ENCODE measurements at regions not wholly inside any gene's neighbourhood (a gene's known extent, or its start where the extent isn't known, plus 50 kb on each side); places are given as distances from the start of the nearest gene placed in this dataset.

- intact Hi-C loops (cut with micrococcal nuclease): no loop called here
- CTCF ChIA-PET: interaction anchor here (0.6 to 0.7 kb wide), 2 partner anchors 86 to 1742 kb away, joined by 3 read pairs; no protein-coding TSS in a partner anchor
- H3K4me1 Mint-ChIP-seq (ENCODE audit: insufficient read depth, unreplicated experiment): peaks cover 10% of the 10 kb centered on the region
- TF ChIP-seq, protein P1, sequence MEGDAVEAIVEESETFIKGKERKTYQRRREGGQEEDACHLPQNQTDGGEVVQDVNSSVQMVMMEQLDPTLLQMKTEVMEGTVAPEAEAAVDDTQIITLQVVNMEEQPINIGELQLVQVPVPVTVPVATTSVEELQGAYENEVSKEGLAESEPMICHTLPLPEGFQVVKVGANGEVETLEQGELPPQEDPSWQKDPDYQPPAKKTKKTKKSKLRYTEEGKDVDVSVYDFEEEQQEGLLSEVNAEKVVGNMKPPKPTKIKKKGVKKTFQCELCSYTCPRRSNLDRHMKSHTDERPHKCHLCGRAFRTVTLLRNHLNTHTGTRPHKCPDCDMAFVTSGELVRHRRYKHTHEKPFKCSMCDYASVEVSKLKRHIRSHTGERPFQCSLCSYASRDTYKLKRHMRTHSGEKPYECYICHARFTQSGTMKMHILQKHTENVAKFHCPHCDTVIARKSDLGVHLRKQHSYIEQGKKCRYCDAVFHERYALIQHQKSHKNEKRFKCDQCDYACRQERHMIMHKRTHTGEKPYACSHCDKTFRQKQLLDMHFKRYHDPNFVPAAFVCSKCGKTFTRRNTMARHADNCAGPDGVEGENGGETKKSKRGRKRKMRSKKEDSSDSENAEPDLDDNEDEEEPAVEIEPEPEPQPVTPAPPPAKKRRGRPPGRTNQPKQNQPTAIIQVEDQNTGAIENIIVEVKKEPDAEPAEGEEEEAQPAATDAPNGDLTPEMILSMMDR (IDR thresholded peaks at IDR 0.05; ENCODE audit: unreplicated experiment): no peak
- POLR2A ChIA-PET: no interaction called here
- H3K27me3 Mint-ChIP-seq (ENCODE audit: insufficient read depth, unreplicated experiment): peaks cover 56% of the 10 kb centered on the region
- DNase-seq (ENCODE audit: unreplicated experiment): no peak
- no peak overlapping the region for H3K4me3 Mint-ChIP-seq (ENCODE audit: unreplicated experiment)
- H3K9me3 Mint-ChIP-seq (ENCODE audit: unreplicated experiment): peaks cover 9% of the 10 kb centered on the region
- no TSS peak for BruUV-seq (replicated peaks)
- H3K36me3 Mint-ChIP-seq (ENCODE audit: insufficient read depth, unreplicated experiment): no peaks in the 10 kb centered on the region
- H3K27ac Mint-ChIP-seq (ENCODE audit: low read depth, unreplicated experiment): no peak overlapping the region
These were observed 67.5 kb upstream of the PHF21B start for GRCh38 chr22:45077286-45077685.

- H3K27ac Mint-ChIP-seq (ENCODE audit: low read depth, unreplicated experiment): no peak overlapping the region
- H3K4me3 Mint-ChIP-seq (ENCODE audit: unreplicated experiment): no peak overlapping the region
- no peak for DNase-seq (ENCODE audit: unreplicated experiment)
- POLR2A ChIA-PET: no interaction called here
- no TSS peak for BruUV-seq (replicated peaks)
- CTCF ChIA-PET: interaction anchor here (0.7 kb wide), 1 partner anchor 1742 kb away, joined by 3 read pairs; no protein-coding TSS in a partner anchor
- TF ChIP-seq, protein P1 (IDR thresholded peaks at IDR 0.05; ENCODE audit: unreplicated experiment): no peak
- intact Hi-C loops (cut with micrococcal nuclease): no loop called here
- H3K4me1 Mint-ChIP-seq (ENCODE audit: insufficient read depth, unreplicated experiment): peaks cover 4% of the 10 kb centered on the region
- peaks cover 9% of the 10 kb centered on the region for H3K9me3 Mint-ChIP-seq (ENCODE audit: unreplicated experiment)
- H3K27me3 Mint-ChIP-seq (ENCODE audit: insufficient read depth, unreplicated experiment): peaks cover 60% of the 10 kb centered on the region
- no peaks in the 10 kb centered on the region for H3K36me3 Mint-ChIP-seq (ENCODE audit: insufficient read depth, unreplicated experiment)
These were observed 68.1 kb upstream of the PHF21B start for GRCh38 chr22:45077826-45078334.

- H3K9me3 Mint-ChIP-seq (ENCODE audit: unreplicated experiment): peaks cover 9% of the 10 kb centered on the region
- H3K4me3 Mint-ChIP-seq (ENCODE audit: unreplicated experiment): no peak overlapping the region
- no peaks in the 10 kb centered on the region for H3K4me1 Mint-ChIP-seq (ENCODE audit: insufficient read depth, unreplicated experiment)
- peaks cover 4% of the 10 kb centered on the region for H3K36me3 Mint-ChIP-seq (ENCODE audit: insufficient read depth, unreplicated experiment)
- intact Hi-C loops (cut with micrococcal nuclease): loop anchor here (5.0 kb wide), 1 partner anchor 260 kb away; no protein-coding TSS in a partner anchor
- peaks cover 42% of the 10 kb centered on the region for H3K27me3 Mint-ChIP-seq (ENCODE audit: insufficient read depth, unreplicated experiment)
- ChIA-PET POLR2A (no interaction called here), CTCF (interaction anchor here (0.7 to 4.9 kb wide), 6 partner anchors 12 to 373 kb away, joined by 3 to 37 read pairs (median 3); no protein-coding TSS in a partner anchor)
- BruUV-seq (replicated peaks): no TSS peak
- no peak overlapping the region for H3K27ac Mint-ChIP-seq (ENCODE audit: low read depth, unreplicated experiment)
- TF ChIP-seq, protein P1 (IDR thresholded peaks at IDR 0.05; ENCODE audit: unreplicated experiment): peak; percentile 40
- peak; percentile 16 for DNase-seq (ENCODE audit: unreplicated experiment)
These were observed 73.0 kb upstream of the PHF21B start for GRCh38 chr22:45082795-45083194.

DNA sequence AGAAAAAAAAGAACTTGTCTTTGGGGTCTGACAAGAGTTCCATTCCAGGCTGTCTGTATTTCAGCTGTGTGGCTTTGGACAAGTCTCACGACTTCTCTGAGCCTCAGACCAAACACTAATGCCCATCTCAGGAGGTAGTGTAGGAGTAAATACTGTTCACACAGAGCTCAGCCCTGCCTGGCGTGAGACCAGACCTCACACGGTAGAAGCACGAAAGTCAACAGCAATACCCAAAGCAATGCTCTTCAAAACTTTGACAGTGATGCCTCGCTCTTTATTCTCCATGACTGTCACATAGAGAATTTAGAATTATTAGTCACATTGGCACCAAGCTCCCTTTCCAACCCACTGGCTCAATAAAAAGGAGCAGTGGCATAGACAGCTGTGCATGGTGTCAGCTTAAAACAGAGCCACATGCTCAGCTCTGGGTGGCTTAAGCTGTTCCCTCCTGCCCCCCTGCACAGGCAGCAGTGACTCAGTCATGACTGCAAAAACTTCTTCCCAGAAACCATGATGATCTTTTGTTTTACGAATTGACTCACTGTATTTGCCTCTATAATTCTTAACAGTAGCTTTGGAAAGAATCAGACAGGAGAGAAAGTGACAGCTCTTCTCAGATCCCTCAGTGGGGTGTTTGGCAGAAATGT lies 74.0 kb upstream of the PHF21B start:
- DNase-seq (ENCODE audit: unreplicated experiment): peak; percentile 63
- no TSS peak for BruUV-seq (replicated peaks)
- H3K27me3 Mint-ChIP-seq (ENCODE audit: insufficient read depth, unreplicated experiment): peaks cover 32% of the 10 kb centered on the region
- no peak overlapping the region for H3K4me3 Mint-ChIP-seq (ENCODE audit: unreplicated experiment)
- peaks cover 9% of the 10 kb centered on the region for H3K9me3 Mint-ChIP-seq (ENCODE audit: unreplicated experiment)
- intact Hi-C loops (cut with micrococcal nuclease): loop anchor here (5.0 kb wide), 1 partner anchor 261 kb away; no protein-coding TSS in a partner anchor
- H3K27ac Mint-ChIP-seq (ENCODE audit: low read depth, unreplicated experiment): no peak overlapping the region
- H3K36me3 Mint-ChIP-seq (ENCODE audit: insufficient read depth, unreplicated experiment): peaks cover 4% of the 10 kb centered on the region
- CTCF ChIA-PET: interaction anchor here (0.5 to 4.9 kb wide), 11 partner anchors 11 to 263 kb away, joined by 3 to 37 read pairs (median 4); no protein-coding TSS in a partner anchor
- POLR2A ChIA-PET: interaction anchor here (0.7 to 0.8 kb wide), 3 partner anchors 11 to 80 kb away, joined by 3 to 4 read pairs (median 3); no protein-coding TSS in a partner anchor
- TF ChIP-seq, protein P1 (IDR thresholded peaks at IDR 0.05; ENCODE audit: unreplicated experiment): no peak
- H3K4me1 Mint-ChIP-seq (ENCODE audit: insufficient read depth, unreplicated experiment): no peaks in the 10 kb centered on the region
